Activated CD4-positive, alpha-beta memory T cell treated with anti-CD3 and anti-CD28 coated beads for 36 hours (primary cell): ENCODE measurements at regions not wholly inside any gene's neighbourhood (a gene's known extent, or its start where the extent isn't known, plus 50 kb on each side); places are given as distances from the start of the nearest gene placed in this dataset.

Experiments
- CTCF ChIA-PET: fragments of 350-600 bp; sonication (Branson Sonifier 250); formaldehyde crosslinking; loops from one replicate; lab custom pipeline; 2021; ENCODE audit warnings: antibody characterized with exemption, inconsistent platforms; lab: Charles Lee
- POLR2A ChIA-PET: fragments of 350-600 bp; sonication (Branson Sonifier 250); formaldehyde crosslinking; loops from one replicate; lab custom pipeline; 2021; ENCODE audit warnings: antibody characterized with exemption; lab: Charles Lee
- DNase-seq: peaks from one replicate; pipeline ENCODE4 v3.0.0-alpha.2; 2020
- H3K27ac Mint-ChIP-seq: one replicate; pipeline ENCODE4 v1.8.0; 2021; ENCODE audit warnings: mixed read lengths
- H3K27me3 Mint-ChIP-seq: one replicate; pipeline ENCODE4 v1.8.0; 2021; ENCODE audit warnings: mixed read lengths
- H3K36me3 Mint-ChIP-seq: one replicate; pipeline ENCODE4 v1.8.0; 2021; ENCODE audit warnings: mixed read lengths
- H3K4me1 Mint-ChIP-seq: one replicate; pipeline ENCODE4 v1.8.0; 2021; ENCODE audit warnings: low read depth, mixed read lengths
- H3K4me3 Mint-ChIP-seq: one replicate; pipeline ENCODE4 v1.8.0; 2021; ENCODE audit warnings: mild to moderate bottlenecking, mixed read lengths
- H3K9me3 Mint-ChIP-seq: one replicate; pipeline ENCODE4 v1.8.0; 2021; ENCODE audit warnings: mixed read lengths
- intact Hi-C: fragments of 100-400 bp; cut with micrococcal nuclease; formaldehyde crosslinking; loops from one replicate; pipeline ENCODE4 v1.15.1; 2023

DNA sequence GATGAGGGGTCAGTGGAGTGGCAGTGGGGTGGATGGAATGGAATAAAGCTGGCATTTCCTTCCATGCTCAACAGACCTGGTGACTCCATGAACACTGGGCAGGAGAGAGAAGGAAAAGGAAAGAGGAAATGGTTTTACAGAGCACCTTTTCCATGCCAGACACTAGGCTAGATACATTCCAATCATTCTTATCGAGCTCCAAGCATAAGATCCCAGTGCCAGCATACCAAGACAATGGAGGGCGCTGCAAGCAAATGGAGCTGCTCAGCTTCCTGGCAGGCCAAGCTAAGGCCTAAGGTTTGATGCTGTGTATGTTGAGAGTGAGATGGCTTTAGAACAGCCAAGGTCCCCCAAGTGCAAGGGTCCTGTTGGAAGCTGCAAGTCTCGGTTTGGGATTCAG, 113.2 kb downstream of the HSPH1 start:
- intact Hi-C loops = loop anchor here (10.0 kb wide), 2 partner anchors 584 to 624 kb away; partner anchors contain the start of genes HMGB1 and UBE2L5
- no peaks in the 10 kb centered on the region for H3K9me3 Mint-ChIP-seq
- no peak overlapping the region for H3K4me3 Mint-ChIP-seq
- H3K36me3 Mint-ChIP-seq = no peaks in the 10 kb centered on the region
- ChIA-PET CTCF (interaction anchor here (1.1 to 1.2 kb wide), 2 partner anchors 151 to 183 kb away, joined by 3 to 4 read pairs; partner anchors contain the start of gene B3GLCT), POLR2A (interaction anchor here (1.0 kb wide), 1 partner anchor 19 kb away, joined by 4 read pairs; no protein-coding TSS in a partner anchor)
- no peak overlapping the region for H3K27ac Mint-ChIP-seq
- DNase-seq = no peak
- peaks cover 8% of the 10 kb centered on the region for H3K27me3 Mint-ChIP-seq
- peaks cover 42% of the 10 kb centered on the region for H3K4me1 Mint-ChIP-seq

DNA sequence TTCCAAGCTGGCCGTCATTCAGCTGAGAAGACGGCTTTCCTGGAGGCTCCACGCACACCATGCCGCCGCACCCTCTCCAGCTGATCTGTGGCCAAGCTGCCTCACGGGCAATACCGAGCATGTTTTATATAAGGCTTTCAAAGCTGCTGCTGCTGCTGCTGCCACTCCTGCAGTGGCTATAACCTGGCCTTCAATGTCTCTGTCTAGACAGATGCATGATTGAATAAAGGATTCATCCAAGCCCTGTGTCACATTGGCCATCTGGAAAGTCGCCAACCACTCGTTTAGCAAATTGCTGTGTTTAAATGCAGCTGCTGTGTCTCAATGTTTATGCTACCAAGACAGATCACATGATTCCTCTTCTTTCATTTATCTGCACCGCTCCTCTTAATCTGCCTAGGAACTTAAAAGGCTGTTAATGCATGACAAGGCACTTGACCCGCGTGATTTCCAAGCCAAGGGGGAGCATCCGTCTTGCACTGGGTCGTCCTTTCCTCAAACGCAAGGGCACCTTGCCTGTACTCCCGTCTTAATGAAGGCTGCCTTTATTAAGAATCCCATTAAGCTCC, 114.3 kb downstream of the TEX26 start:
- intact Hi-C loops = loop anchor here (10.0 kb wide), 2 partner anchors 582 to 622 kb away; partner anchors contain the start of genes HMGB1 and UBE2L5
- no peaks in the 10 kb centered on the region for H3K9me3 Mint-ChIP-seq
- H3K27ac Mint-ChIP-seq = no peak overlapping the region
- ChIA-PET CTCF (interaction anchor here (0.8 to 3.1 kb wide), 3 partner anchors 27 to 113 kb away, joined by 3 to 19 read pairs (median 4); no protein-coding TSS in a partner anchor), POLR2A (no interaction called here)
- no peaks in the 10 kb centered on the region for H3K36me3 Mint-ChIP-seq
- H3K4me1 Mint-ChIP-seq = peaks cover 51% of the 10 kb centered on the region
- H3K27me3 Mint-ChIP-seq = peaks cover 6% of the 10 kb centered on the region
- DNase-seq = no peak
- no peak overlapping the region for H3K4me3 Mint-ChIP-seq

DNA sequence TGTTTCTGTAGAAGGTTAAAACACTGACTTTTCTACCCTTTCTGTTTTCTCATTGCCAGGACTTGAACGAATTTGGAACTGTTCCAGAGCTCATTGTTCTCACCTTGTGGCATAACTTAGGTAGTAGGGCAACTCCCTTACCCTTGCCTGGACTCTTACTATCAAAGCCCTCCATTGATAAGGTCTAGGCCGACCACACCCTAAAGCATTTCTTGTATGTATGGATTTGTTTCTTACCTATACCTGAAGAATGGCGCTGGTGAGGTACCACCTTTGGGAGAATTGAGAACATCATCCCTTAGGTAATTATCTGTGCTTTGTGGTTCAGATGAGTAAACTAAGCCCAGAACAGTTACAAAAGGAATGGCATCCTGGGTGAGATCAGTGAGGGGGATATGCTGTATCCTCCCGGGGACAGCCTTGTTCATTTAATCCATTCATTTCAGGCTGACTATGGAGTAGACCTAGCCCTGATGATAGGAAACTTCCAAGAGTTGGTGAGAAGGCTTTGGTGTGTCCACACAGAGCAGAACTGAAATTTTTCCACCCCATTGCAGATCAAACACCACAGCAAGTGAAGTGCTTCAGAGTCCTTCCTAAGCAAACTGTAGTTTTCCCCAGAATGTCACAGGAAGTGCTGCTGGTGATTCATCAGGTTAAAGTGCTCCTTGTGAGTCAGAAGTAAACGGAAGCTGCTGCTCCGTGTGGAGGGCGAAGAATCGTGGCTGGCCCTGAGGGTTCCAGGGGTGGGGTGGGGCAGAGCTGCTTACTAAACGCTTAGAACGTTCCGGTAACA, 113.0 kb downstream of the TEX26 start:
- Mint-ChIP-seq H3K27ac (peak overlapping the region; percentile 93), H3K9me3 (no peaks in the 10 kb centered on the region), H3K4me3 (peak overlapping the region; percentile 53), H3K4me1 (peaks cover 42% of the 10 kb centered on the region), H3K27me3 (peaks cover 3% of the 10 kb centered on the region), H3K36me3 (no peaks in the 10 kb centered on the region)
- intact Hi-C loops = loop anchor here (1.0 to 10.0 kb wide), 12 partner anchors 29 to 674 kb away; partner anchors contain the start of genes HMGB1 and UBE2L5
- DNase-seq = peak; percentile 88
- ChIA-PET POLR2A (interaction anchor here (0.8 to 1.2 kb wide), 3 partner anchors 28 to 115 kb away, joined by 3 to 8 read pairs (median 7); no protein-coding TSS in a partner anchor), CTCF (interaction anchor here (0.5 to 3.1 kb wide), 42 partner anchors 11 to 930 kb away, joined by 3 to 44 read pairs (median 3); partner anchors contain the start of gene KATNAL1)

DNA sequence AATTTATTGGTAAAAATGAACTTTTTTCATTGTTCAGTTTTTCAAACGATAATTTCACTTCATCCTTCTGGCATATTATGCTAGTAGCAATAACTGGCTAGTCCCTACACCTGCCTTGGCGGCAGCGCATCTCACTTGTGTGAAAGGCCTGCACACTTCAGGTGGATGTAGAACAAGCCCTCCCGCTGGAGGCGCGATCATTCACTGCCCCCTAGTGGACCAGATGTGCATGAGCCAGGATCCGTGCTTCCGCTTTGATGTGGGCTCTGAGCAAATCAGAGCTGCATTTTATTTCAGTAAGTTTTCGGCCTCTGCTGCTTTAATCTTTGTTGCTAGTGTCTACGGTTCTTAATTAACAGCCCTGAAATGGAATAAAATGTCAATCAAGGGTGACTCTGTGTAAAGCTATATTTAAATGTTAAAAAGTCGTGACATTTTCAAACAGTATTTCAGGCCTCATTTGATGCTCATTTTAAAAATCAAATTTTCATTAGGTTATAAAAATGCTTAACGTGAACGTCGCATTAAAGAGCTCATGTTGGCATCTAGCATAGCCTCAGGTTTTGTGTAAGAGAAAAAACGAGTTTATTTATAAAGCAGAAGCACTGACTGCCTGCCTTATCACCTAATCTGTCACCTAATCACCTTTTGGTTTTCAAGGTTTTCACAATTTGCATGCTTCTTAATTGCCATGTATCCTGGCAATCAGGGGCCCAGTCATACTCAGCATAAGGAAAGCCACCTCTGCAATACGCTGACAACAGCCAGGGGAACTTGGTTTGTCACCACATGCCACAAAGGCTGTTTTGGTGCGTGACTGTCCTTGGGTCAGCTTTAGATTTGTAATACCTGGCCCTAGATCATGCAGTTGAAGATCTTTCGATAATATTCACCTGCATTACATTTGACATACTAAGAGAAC, 112.2 kb downstream of the TEX26 start:
- Mint-ChIP-seq H3K4me1 (peaks cover 48% of the 10 kb centered on the region), H3K27ac (peak overlapping the region; percentile 93), H3K36me3 (no peaks in the 10 kb centered on the region), H3K4me3 (no peak overlapping the region), H3K27me3 (peaks cover 3% of the 10 kb centered on the region), H3K9me3 (no peaks in the 10 kb centered on the region)
- ChIA-PET POLR2A (interaction anchor here (0.8 kb wide), 2 partner anchors 30 to 116 kb away, joined by 3 to 7 read pairs; no protein-coding TSS in a partner anchor), CTCF (interaction anchor here (0.6 to 3.1 kb wide), 54 partner anchors 10 to 929 kb away, joined by 3 to 44 read pairs (median 3); partner anchors contain the start of gene KATNAL1)
- intact Hi-C loops = loop anchor here (1.0 to 10.0 kb wide), 15 partner anchors 30 to 912 kb away; partner anchors contain the start of genes HMGB1 and UBE2L5
- DNase-seq = peak; percentile 91

DNA sequence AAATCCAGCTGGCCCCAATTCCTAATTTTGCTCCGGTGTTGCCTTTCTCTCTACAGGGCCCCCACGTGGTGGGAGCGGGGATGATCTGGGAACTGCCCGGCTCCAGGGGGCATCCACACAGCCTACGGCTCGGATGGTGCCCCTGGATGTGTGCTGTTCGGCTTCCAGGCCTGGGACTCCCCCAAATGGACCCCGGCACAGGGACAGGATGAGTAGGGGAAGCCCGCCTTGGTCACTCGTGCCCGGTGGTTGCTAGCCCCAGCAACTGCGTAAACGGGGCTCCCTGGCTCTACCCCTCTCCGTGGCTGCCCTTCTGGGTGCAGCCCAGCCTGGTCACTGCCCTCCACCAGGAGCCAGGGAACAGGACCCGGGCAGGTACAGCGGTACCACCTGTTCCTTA, 111.5 kb downstream of the TEX26 start:
- no peak for DNase-seq
- intact Hi-C loops = loop anchor here (1.0 to 10.0 kb wide), 8 partner anchors 36 to 912 kb away; partner anchors contain the start of genes HMGB1 and UBE2L5
- peaks cover 3% of the 10 kb centered on the region for H3K27me3 Mint-ChIP-seq
- POLR2A ChIA-PET = no interaction called here
- H3K27ac Mint-ChIP-seq = peak overlapping the region; percentile 93
- H3K4me1 Mint-ChIP-seq = peaks cover 55% of the 10 kb centered on the region
- CTCF ChIA-PET = interaction anchor here (0.9 to 3.1 kb wide), 27 partner anchors 10 to 659 kb away, joined by 3 to 44 read pairs (median 4); no protein-coding TSS in a partner anchor
- H3K36me3 Mint-ChIP-seq = no peaks in the 10 kb centered on the region
- H3K9me3 Mint-ChIP-seq = no peaks in the 10 kb centered on the region
- no peak overlapping the region for H3K4me3 Mint-ChIP-seq

DNA sequence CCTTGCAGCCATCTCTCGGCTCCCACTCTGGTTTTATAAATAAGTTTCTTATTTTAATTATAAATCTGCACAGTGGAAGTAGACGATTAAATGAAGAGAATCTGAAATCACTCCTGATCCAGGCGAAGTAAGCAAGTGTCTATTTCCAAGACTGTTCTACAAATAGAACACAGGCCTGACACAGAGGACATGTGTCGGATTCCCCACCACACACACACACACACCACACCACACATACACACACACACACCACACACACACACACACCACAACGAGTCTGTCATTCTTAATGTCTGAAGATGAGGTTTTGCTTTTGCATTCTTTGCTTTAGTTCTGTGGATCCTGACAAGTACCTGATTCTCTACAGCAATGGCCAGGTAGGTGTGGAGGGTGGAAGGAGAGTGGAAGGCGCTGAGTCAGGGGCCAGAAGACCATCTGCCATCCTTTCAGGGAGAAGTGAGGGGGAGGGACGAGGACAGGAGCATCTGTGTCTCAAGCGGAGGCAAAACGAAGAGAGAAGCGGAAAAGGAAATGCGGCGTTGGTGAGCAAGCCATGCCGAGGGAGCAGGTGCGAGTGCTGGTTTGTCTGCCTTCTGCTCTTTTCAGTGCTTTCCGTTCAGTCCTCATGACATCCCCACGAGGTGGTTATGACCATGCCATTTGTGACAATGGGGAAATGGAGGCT, 110.2 kb downstream of the TEX26 start:
- Mint-ChIP-seq H3K36me3 (no peaks in the 10 kb centered on the region), H3K9me3 (no peaks in the 10 kb centered on the region), H3K27me3 (peaks cover 3% of the 10 kb centered on the region), H3K4me3 (no peak overlapping the region), H3K27ac (peak overlapping the region; percentile 28), H3K4me1 (peaks cover 59% of the 10 kb centered on the region)
- no peak for DNase-seq
- intact Hi-C loops = loop anchor here (5.0 to 10.0 kb wide), 3 partner anchors 578 to 910 kb away; partner anchors contain the start of genes HMGB1 and UBE2L5
- CTCF ChIA-PET = interaction anchor here (1.1 to 1.7 kb wide), 3 partner anchors 177 to 436 kb away, joined by 3 to 4 read pairs (median 3); no protein-coding TSS in a partner anchor
- POLR2A ChIA-PET = no interaction called here

DNA sequence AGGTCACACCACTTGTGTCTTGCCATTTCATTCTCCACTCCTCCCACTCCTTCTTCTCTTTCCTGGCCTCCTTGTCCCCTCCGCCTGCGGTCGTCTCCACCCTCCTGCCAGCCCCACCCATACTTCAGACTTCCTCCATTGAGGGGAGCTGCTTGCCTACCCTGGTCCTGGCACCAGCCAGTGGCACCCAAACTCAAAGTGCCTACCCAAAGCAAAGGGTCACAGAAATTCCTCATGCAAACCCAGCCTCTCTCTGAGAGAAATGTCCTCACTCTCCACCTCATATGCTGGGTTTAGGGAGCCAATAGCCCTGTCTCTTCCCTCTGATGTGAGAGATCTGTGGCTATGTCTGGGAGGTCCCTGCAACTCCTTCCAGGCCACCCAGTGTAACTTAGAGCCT, 109.6 kb downstream of the TEX26 start:
- peaks cover 59% of the 10 kb centered on the region for H3K4me1 Mint-ChIP-seq
- no peak overlapping the region for H3K4me3 Mint-ChIP-seq
- no peak for DNase-seq
- CTCF ChIA-PET = no interaction called here
- POLR2A ChIA-PET = no interaction called here
- no peaks in the 10 kb centered on the region for H3K9me3 Mint-ChIP-seq
- intact Hi-C loops = loop anchor here (5.0 to 10.0 kb wide), 3 partner anchors 577 to 910 kb away; partner anchors contain the start of genes HMGB1 and UBE2L5
- no peak overlapping the region for H3K27ac Mint-ChIP-seq
- H3K36me3 Mint-ChIP-seq = no peaks in the 10 kb centered on the region
- peaks cover 3% of the 10 kb centered on the region for H3K27me3 Mint-ChIP-seq

DNA sequence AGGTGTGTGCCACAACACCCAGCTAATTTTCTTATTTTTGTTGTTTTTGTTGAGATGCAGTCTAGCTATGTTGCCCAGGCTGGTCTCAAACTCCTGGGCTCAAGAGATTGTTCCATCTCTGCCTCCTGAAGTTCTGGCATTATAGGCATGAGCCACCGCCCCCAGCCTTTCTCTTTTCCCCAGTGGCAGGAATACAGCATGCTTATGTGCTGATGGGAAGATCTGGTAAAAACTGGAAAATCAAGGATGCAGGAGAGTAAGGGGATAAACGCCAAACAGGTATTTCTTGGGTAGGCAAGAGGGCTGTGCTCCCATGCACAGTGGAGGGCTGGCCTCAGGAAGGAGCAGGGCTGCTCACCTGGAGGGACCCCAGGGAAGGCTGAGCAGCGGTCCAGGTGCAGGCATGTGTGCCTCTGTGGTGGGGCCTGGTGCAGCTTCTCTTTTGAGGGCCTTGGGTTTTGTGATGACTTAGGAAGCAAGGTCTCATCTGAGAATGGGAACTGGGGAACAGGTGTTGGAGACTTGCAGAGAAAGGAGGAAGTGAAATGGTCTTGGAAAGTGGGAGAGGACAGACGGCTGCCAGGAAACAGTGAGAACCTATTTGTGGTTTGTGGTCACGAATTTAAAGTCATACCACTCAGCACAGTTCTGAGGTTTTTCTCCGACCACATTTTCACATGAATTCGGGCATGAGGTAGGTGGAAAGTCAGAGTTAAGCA, 106.5 kb downstream of the TEX26 start:
- H3K4me1 Mint-ChIP-seq = peaks cover 36% of the 10 kb centered on the region
- H3K4me3 Mint-ChIP-seq = no peak overlapping the region
- peaks cover 11% of the 10 kb centered on the region for H3K27me3 Mint-ChIP-seq
- ChIA-PET POLR2A (no interaction called here), CTCF (interaction anchor here (0.9 to 2.2 kb wide), 4 partner anchors 8 to 121 kb away, joined by 3 to 7 read pairs (median 4); no protein-coding TSS in a partner anchor)
- intact Hi-C loops = no loop called here
- peak; percentile 53 for DNase-seq
- no peaks in the 10 kb centered on the region for H3K9me3 Mint-ChIP-seq
- H3K36me3 Mint-ChIP-seq = no peaks in the 10 kb centered on the region
- peak overlapping the region; percentile 9 for H3K27ac Mint-ChIP-seq

DNA sequence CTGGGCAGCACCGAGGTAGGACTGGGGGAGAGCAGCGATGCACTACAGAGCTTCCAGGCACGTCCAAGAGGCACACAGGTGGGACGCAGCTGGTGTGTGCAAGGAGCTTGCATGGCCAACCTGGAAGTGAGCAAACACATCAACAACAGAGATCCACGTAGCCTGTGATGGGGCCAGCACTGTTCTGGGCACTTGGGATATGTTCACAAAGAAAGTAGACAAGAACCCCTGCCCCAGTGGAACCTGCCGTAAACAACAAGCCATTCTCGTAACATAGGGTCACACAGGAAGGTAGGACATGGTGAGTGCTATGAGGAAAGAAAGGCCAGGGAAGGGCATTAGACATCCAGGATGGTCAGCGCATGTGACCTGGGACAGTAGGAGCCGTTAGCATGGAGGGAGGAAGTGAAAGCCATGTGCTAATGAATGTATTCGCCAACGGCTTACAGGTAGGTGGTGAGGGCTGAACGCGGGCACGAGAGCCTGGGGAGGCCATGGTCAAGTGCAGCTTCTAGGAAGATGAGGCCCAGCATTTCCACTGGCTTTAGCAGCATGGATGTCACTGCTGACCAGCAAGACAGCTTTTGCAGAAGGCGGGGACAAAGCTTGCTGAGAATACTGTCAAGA, 105.5 kb downstream of the TEX26 start:
- DNase-seq = no peak
- no peak overlapping the region for H3K4me3 Mint-ChIP-seq
- peaks cover 29% of the 10 kb centered on the region for H3K4me1 Mint-ChIP-seq
- POLR2A ChIA-PET = no interaction called here
- no peaks in the 10 kb centered on the region for H3K36me3 Mint-ChIP-seq
- H3K27me3 Mint-ChIP-seq = peaks cover 11% of the 10 kb centered on the region
- CTCF ChIA-PET = interaction anchor here (0.9 to 1.0 kb wide), 3 partner anchors 38 to 122 kb away, joined by 3 to 4 read pairs (median 3); no protein-coding TSS in a partner anchor
- no peak overlapping the region for H3K27ac Mint-ChIP-seq
- no peaks in the 10 kb centered on the region for H3K9me3 Mint-ChIP-seq
- intact Hi-C loops = no loop called here
